SK-N-SH (cell line): ENCODE measurements at regions not wholly inside any gene's neighbourhood (a gene's known extent, or its start where the extent isn't known, plus 50 kb on each side); places are given as distances from the start of the nearest gene placed in this dataset.

Experiments
- CTCF ChIA-PET: fragments of 300-600, 350-600 bp; formaldehyde crosslinking; extraction: SDS; loops from one replicate; lab custom pipeline; 2021; lab: Yijun Ruan, JAX
- POLR2A ChIA-PET: fragments of 350-600 bp; sonication (Branson Sonifier 250); formaldehyde crosslinking; extraction: SDS; loops from one replicate; lab custom pipeline; 2020; ENCODE audit warnings: antibody characterized with exemption, inconsistent platforms; lab: Yijun Ruan, JAX
- DNase-seq: peaks from one replicate; pipeline ENCODE4 v3.0.0; 2012
- H2AFZ ChIP-seq: fragments of 200-600 bp; sonication (generic); 2 replicates; pipeline ENCODE4 v1.8.1; 2016; ENCODE audit warnings: antibody characterized with exemption, mild to moderate bottlenecking, low read depth
- H3F3A ChIP-seq: fragments of 200-600 bp; sonication (generic); replicated peaks from 2 replicates; pipeline ENCODE3; 2016; ENCODE audit warnings: antibody characterized with exemption, mild to moderate bottlenecking; ENCODE audit not compliant: insufficient read depth
- H3K27ac ChIP-seq, 2 experiments: fragments of 200-500 bp in 1 of 2; fragments of 200-600 bp in 1 of 2; sonication (Bioruptor generic) in 1 of 2; sonication (generic), shearing (Covaris generic) in 1 of 2; 2 replicates each; pipeline versions ENCODE4 v1.5.1 to v1.6.1; 2014 to 2016; ENCODE audit warnings: low read depth in 2 of 2, inconsistent platforms in 1 of 2, low read length in 1 of 2, mild to moderate bottlenecking in 1 of 2, mixed read lengths in 1 of 2
- H3K27me3 ChIP-seq: fragments of 200-600 bp; sonication (generic), shearing (Covaris generic); 2 replicates; pipeline ENCODE4 v1.6.1; 2016; ENCODE audit warnings: mixed run types; ENCODE audit not compliant: insufficient read depth
- H3K36me3 ChIP-seq, 2 experiments: fragments of 200-500 bp in 1 of 2; fragments of 200-600 bp in 1 of 2; sonication (Bioruptor generic) in 1 of 2; sonication (generic) in 1 of 2; replicated peaks in 1 of 2; 2 replicates each; pipeline versions ENCODE3 to v1.5.1; 2014 to 2016; ENCODE audit warnings: low read length in 1 of 2, mild to moderate bottlenecking in 1 of 2; ENCODE audit not compliant: insufficient read depth in 2 of 2, control insufficient read depth in 1 of 2
- H3K4me1 ChIP-seq, 2 experiments: fragments of 200-500 bp in 1 of 2; fragments of 200-600 bp in 1 of 2; sonication (Bioruptor generic) in 1 of 2; sonication (generic), shearing (Covaris generic) in 1 of 2; 2 replicates each; pipeline versions ENCODE4 v1.5.1 to v1.6.1; 2014 to 2016; ENCODE audit warnings: low read depth in 1 of 2, low read length in 1 of 2, mixed run types in 1 of 2; ENCODE audit not compliant: insufficient read depth in 2 of 2, control insufficient read depth in 1 of 2
- H3K4me2 ChIP-seq: fragments of 200-600 bp; sonication (generic), shearing (Covaris generic); 2 replicates; pipeline ENCODE4 v1.6.1; 2017; ENCODE audit warnings: mixed run types
- H3K4me3 ChIP-seq, 2 experiments: fragments of 200-500 bp in 1 of 2; fragments of 200-600 bp in 1 of 2; sonication (Bioruptor generic) in 1 of 2; sonication (generic), shearing (Covaris generic) in 1 of 2; 2 replicates each; pipeline versions ENCODE4 v1.5.1 to v1.8.1; 2014 to 2016; ENCODE audit warnings: low read depth in 2 of 2, inconsistent platforms in 1 of 2, low read length in 1 of 2, mild to moderate bottlenecking in 1 of 2, mixed read lengths in 1 of 2, moderate library complexity in 1 of 2
- H3K79me2 ChIP-seq: fragments of 200-600 bp; sonication (generic); 2 replicates; pipeline ENCODE4 v1.8.1; 2017; ENCODE audit warnings: mild to moderate bottlenecking; ENCODE audit not compliant: insufficient read depth
- H3K9ac ChIP-seq: fragments of 200-600 bp; sonication (generic); 2 replicates; pipeline ENCODE4 v1.6.1; 2017; ENCODE audit warnings: mixed run types
- H3K9me2 ChIP-seq: fragments of 200-600 bp; sonication (generic); 2 replicates; pipeline ENCODE4 v1.6.1; 2017; ENCODE audit warnings: mixed run types
- H3K9me3 ChIP-seq: fragments of 200-600 bp; sonication (generic); 2 replicates; pipeline ENCODE4 v1.6.1; 2017; ENCODE audit warnings: mixed run types, mild to moderate bottlenecking, moderate library complexity
- H4K20me1 ChIP-seq: fragments of 200-600 bp; sonication (generic); 2 replicates; pipeline ENCODE4 v1.6.1; 2017; ENCODE audit warnings: mild to moderate bottlenecking, mixed run types; ENCODE audit not compliant: insufficient read depth
- CHD2 ChIP-seq: fragments of 150-350 bp; IDR thresholded peaks from 2 replicates; pipeline ENCODE4 v1.6.1; 2018; ENCODE audit warnings: low read length; ENCODE audit not compliant: partially characterized antibody
- EZH2phosphoT487 ChIP-seq: fragments of 200-600 bp; sonication (generic); IDR thresholded peaks from 2 replicates; pipeline ENCODE4 v1.6.1; 2017; ENCODE audit warnings: low read depth, mixed run types, mild to moderate bottlenecking, antibody characterized with exemption, moderate library complexity, borderline replicate concordance
- FOXM1 ChIP-seq: IDR thresholded peaks from 2 replicates; pipeline ENCODE4 v1.4.0; 2012; ENCODE audit warnings: low read depth, mild to moderate bottlenecking
- IRF3 ChIP-seq: fragments of 150-350 bp; IDR thresholded peaks from 2 replicates; pipeline ENCODE4 v1.6.1; 2016; ENCODE audit warnings: mild to moderate bottlenecking, low read depth, low read length
- JUND ChIP-seq: IDR thresholded peaks from 2 replicates; pipeline ENCODE4 v1.4.0; 2012
- MEF2A ChIP-seq: IDR thresholded peaks from 2 replicates; pipeline ENCODE4 v1.4.0; 2012; ENCODE audit warnings: low read depth, borderline replicate concordance
- NRF1 ChIP-seq: IDR thresholded peaks from 2 replicates; pipeline ENCODE4 v1.6.1; 2012; ENCODE audit warnings: low read depth, mild to moderate bottlenecking, low read length
- RCOR1 ChIP-seq: fragments of 150-350 bp; IDR thresholded peaks from 2 replicates; pipeline ENCODE4 v1.6.1; 2017; ENCODE audit warnings: antibody characterized with exemption, low read length
- RXRA ChIP-seq: IDR thresholded peaks from 2 replicates; pipeline ENCODE4 v1.4.0; 2012; ENCODE audit warnings: low read depth, mild to moderate bottlenecking, borderline replicate concordance
- SMC3 ChIP-seq: IDR thresholded peaks from 2 replicates; pipeline ENCODE4 v1.6.1; 2012; ENCODE audit warnings: low read depth, low read length, improper control_type of control experiment
- TAF1 ChIP-seq: IDR thresholded peaks from 2 replicates; pipeline ENCODE4 v1.6.1; 2012; ENCODE audit warnings: low read depth, mild to moderate bottlenecking, low read length, moderate library complexity, borderline replicate concordance
- TEAD4 ChIP-seq: IDR thresholded peaks from 2 replicates; pipeline ENCODE4 v1.4.0; 2012; ENCODE audit warnings: mild to moderate bottlenecking, borderline replicate concordance; ENCODE audit not compliant: insufficient read depth
- USF1 ChIP-seq: IDR thresholded peaks from 2 replicates; pipeline ENCODE4 v1.4.0; 2012; ENCODE audit warnings: low read depth, borderline replicate concordance
- YY1 ChIP-seq: IDR thresholded peaks from 2 replicates; pipeline ENCODE4 v1.4.0; 2012; ENCODE audit warnings: low read depth, mild to moderate bottlenecking
- WGBS: methylation state at CpG from one replicate; pipeline ENCODE4 v1.1.6; 2017; ENCODE audit warnings: low lambda C conversion rate; 5-methylcytosine and 5-hydroxymethylcytosine counted together

GRCh38 chr5:166810721-166811120 lies 1480.7 kb upstream of the WWC1 start (continued):
- no peak for TF ChIP-seq FOXM1
- no peak for TF ChIP-seq JUND
- no peak for TF ChIP-seq RXRA
- no peak for TF ChIP-seq IRF3

- no peak overlapping the region for H2AFZ ChIP-seq
- H3K4me1 ChIP-seq: no peaks in the 10 kb centered on the region
- H3K27ac ChIP-seq: no peak overlapping the region
- no peak overlapping the region for H3K4me3 ChIP-seq
- H3K27me3 ChIP-seq: no peaks in the 10 kb centered on the region
- 8% methylated on average over 1 of the region's 1 CpG for WGBS
- no peaks in the 10 kb centered on the region for H3K9me2 ChIP-seq
- H3K36me3 ChIP-seq: no peaks in the 10 kb centered on the region
- ChIA-PET CTCF (no interaction called here), POLR2A (no interaction called here)
- TF ChIP-seq TAF1: no peak
- TF ChIP-seq YY1: no peak
- no peak for TF ChIP-seq CHD2
- no peak for TF ChIP-seq MEF2A
- TF ChIP-seq RCOR1: no peak
- no peak for TF ChIP-seq RXRA
- no peak for TF ChIP-seq FOXM1
- no peak for TF ChIP-seq SMC3
- no peak for TF ChIP-seq EZH2phosphoT487
- TF ChIP-seq USF1: no peak
- no peak for TF ChIP-seq NRF1
- no peak for TF ChIP-seq TEAD4
- no peak for TF ChIP-seq IRF3
- TF ChIP-seq, all 33 proteins: peak for 0
- Histone ChIP-seq H3F3A (no peaks in the 10 kb centered on the region), H3K9me3 (no peaks in the 10 kb centered on the region), H3K4me2 (no peak overlapping the region), H3K9ac (no peak overlapping the region), H3K79me2 (no peaks in the 10 kb centered on the region), H4K20me1 (no peaks in the 10 kb centered on the region)
- DNase-seq: no peak
Observed at GRCh38 chr5:166823360-166823759, 1468.1 kb upstream of the WWC1 start.
